Psoas muscle (tissue), 7 donors: ENCODE measurements at regions not wholly inside any gene's neighbourhood (a gene's known extent, or its start where the extent isn't known, plus 50 kb on each side); places are given as distances from the start of the nearest gene placed in this dataset.

ENCODE experiments used
- ATAC-seq, 4 donors: fragments of 200-7000 bp; cut with Tn5 transposase; one replicate each; pipeline ENCODE4 v1.9.1; 2020; ENCODE audit warnings: moderate library complexity in 3 of 4, mild to moderate bottlenecking in 2 of 4
- DNase-seq, 2 donors: peaks; one replicate each; pipeline ENCODE4 v3.0.0-alpha.2; 2020
- H3K27ac ChIP-seq: fragments of 200-600 bp; one replicate; pipeline ENCODE4 v1.8.0; 2022
- H3K27me3 ChIP-seq, 3 donors: fragments of 200-600 bp in 1 of 3; one replicate each; pipeline versions ENCODE4 v1.6.1 to v1.8.0; 2013 to 2022; ENCODE audit warnings: low read length in 2 of 3, mild to moderate bottlenecking in 2 of 3, moderate library complexity in 1 of 3; ENCODE audit not compliant: insufficient read depth in 3 of 3
- H3K36me3 ChIP-seq, 2 donors: fragments of 200-600 bp in 1 of 2; one replicate each; pipeline versions ENCODE4 v1.6.1 to v1.8.0; 2013 to 2022; ENCODE audit warnings: low read depth in 1 of 2, mild to moderate bottlenecking in 1 of 2, moderate library complexity in 1 of 2; ENCODE audit not compliant: insufficient read depth in 1 of 2
- H3K4me1 ChIP-seq: fragments of 200-600 bp; one replicate; pipeline ENCODE4 v1.8.0; 2022
- H3K4me3 ChIP-seq: fragments of 200-600 bp; one replicate; pipeline ENCODE4 v1.8.0; 2022; ENCODE audit warnings: mild to moderate bottlenecking
- H3K9me3 ChIP-seq: fragments of 200-600 bp; one replicate; pipeline ENCODE4 v1.8.0; 2022
- WGBS, 3 donors: extraction: QIAGEN DNeasy Blood & Tissue Kit; methylation state at CpG; one replicate each; pipeline versions ENCODE4 v1.1.6 to v1.1.7; 2013; 5-methylcytosine and 5-hydroxymethylcytosine counted together
- intact Hi-C, 2 donors: fragments of 100-400 bp; cut with DNase I; formaldehyde crosslinking; loops; one replicate each; pipeline versions ENCODE4 v1.11.0 to v1.14.2; 2022
- TF ChIP-seq, protein P1 (sequence below): fragments of 200-600 bp; IDR thresholded peaks from one replicate; pipeline ENCODE4 v1.8.0; 2022; ENCODE audit warnings: antibody characterized with exemption
- donor health status: healthy with polysubstance abuse.
- donor health status: DM: no; HTN: no; CAD: no; lungs with moderate emphysema.
- donor health status: Bipolar disorder and iron deficiency.
- donor health status: healthy.
- donor health status: DM: yes; HTN: yes; CAD: no.
- donor health status: DM: no; HTN: no; CAD: no.
- donor health status: DM: yes; HTN: yes; CAD: no.

DNA sequence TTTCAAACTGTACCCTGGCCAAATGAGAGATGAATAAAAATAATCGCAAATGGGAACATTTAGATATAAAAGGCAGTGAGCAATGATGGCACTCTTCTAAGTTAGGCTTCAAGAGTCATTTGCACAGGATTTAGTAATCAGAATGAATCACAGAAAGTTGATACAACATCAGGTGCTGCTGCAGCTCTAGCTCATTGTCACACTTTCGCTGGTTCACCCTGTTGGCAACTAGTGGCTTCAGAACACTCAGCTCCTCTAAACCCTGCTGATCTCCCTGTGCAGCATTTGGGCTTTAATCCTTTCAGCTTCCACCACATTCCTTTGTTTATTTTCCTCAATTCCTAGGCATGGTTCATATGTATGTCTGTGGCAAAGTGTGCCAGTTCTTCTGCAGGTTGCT, 2071.2 kb upstream of the CDH6 start:
- Histone ChIP-seq H3K27ac (no peak overlapping the region), H3K9me3 (no peaks in the 10 kb centered on the region), H3K4me3 (no peak overlapping the region), H3K36me3 (no peaks in the 10 kb centered on the region), H3K27me3 (no peaks in the 10 kb centered on the region), H3K4me1 (no peaks in the 10 kb centered on the region)
- DNase-seq = no peak
- WGBS, 3 donors = 47 to 60% (median 50%) methylated on average over 2 of the region's 2 CpGs
- TF ChIP-seq, protein P1, sequence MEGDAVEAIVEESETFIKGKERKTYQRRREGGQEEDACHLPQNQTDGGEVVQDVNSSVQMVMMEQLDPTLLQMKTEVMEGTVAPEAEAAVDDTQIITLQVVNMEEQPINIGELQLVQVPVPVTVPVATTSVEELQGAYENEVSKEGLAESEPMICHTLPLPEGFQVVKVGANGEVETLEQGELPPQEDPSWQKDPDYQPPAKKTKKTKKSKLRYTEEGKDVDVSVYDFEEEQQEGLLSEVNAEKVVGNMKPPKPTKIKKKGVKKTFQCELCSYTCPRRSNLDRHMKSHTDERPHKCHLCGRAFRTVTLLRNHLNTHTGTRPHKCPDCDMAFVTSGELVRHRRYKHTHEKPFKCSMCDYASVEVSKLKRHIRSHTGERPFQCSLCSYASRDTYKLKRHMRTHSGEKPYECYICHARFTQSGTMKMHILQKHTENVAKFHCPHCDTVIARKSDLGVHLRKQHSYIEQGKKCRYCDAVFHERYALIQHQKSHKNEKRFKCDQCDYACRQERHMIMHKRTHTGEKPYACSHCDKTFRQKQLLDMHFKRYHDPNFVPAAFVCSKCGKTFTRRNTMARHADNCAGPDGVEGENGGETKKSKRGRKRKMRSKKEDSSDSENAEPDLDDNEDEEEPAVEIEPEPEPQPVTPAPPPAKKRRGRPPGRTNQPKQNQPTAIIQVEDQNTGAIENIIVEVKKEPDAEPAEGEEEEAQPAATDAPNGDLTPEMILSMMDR = no peak
- intact Hi-C loops = no loop called here
- no peak for ATAC-seq

DNA sequence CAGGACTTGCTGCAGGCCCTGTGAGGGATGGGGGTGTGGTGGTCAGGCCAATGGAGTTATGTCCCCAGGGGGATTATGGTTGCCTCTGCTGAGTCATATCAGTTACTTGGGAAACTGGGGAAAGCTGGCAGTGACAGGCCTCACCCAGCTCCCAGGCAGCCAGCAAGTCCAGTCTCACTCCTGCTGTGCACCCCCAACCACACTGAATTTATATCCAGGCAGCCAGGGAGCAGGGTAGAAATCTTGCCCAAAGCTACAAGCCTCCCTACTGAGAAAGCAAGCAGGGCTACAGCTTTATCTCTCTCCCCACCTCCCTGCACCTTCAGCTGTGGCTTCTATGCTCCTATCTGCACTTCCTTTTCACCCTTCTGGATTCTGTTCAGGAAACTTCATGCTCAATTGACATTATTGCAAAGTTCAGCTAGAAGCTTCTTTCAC, 2076.0 kb upstream of the CDH9 start:
- H3K27me3 ChIP-seq = no peaks in the 10 kb centered on the region
- H3K4me1 ChIP-seq = no peaks in the 10 kb centered on the region
- H3K9me3 ChIP-seq = no peaks in the 10 kb centered on the region
- no peak for ATAC-seq
- no peak overlapping the region for H3K27ac ChIP-seq
- H3K4me3 ChIP-seq = no peak overlapping the region
- DNase-seq = no peak
- TF ChIP-seq, protein P1 = no peak
- intact Hi-C loops = no loop called here
- H3K36me3 ChIP-seq = no peaks in the 10 kb centered on the region

DNA sequence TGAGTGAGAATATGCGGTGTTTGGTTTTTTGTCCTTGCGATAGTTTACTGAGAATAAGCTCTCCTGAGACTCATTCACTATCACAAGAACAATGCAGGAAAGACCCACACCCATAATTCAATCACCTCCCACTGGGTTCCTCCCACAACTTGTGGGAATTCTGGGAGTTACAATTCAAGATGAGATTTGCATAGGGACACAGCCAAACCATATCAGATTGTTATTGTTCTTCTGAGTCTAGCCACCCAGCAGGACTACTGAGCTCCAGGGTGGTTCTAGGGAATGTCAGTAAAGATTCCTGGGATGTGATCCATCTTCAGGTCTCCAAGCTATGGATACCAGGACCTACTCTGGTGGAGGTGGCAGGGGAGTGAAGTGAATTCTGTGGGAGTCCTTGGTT, 2075.1 kb upstream of the CDH9 start:
- WGBS, 3 donors = 88 to 97% (median 92%) methylated on average over 2 of the region's 2 CpGs
- intact Hi-C loops = no loop called here
- no peaks in the 10 kb centered on the region for H3K27me3 ChIP-seq
- no peak for ATAC-seq
- no peaks in the 10 kb centered on the region for H3K4me1 ChIP-seq
- H3K9me3 ChIP-seq = no peaks in the 10 kb centered on the region
- no peak overlapping the region for H3K4me3 ChIP-seq
- H3K27ac ChIP-seq = no peak overlapping the region
- DNase-seq = no peak
- H3K36me3 ChIP-seq = no peaks in the 10 kb centered on the region
- TF ChIP-seq, protein P1 = no peak

DNA sequence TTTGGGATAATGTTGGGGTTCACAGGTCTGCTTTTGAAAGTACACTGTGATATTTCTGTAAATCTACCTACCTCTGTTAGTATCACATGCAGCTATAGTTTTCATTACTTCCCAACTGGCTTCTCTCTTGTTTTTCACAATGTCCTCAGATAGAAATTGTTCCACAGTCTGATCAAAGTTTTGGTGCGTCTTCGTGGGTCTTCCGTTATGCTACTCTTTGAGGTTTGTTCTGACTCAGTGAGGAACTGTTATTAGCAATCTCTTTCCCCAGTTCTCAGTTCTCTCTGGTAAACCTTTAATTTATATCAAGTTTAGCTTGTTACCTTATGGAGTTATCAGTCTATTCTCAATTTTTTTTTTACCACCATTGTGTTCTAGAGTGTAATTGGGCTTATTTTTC, 2061.2 kb upstream of the CDH9 start:
- TF ChIP-seq, protein P1 = no peak
- WGBS, 3 donors = 92 to 99% (median 96%) methylated on average over 3 of the region's 3 CpGs
- H3K4me1 ChIP-seq = no peaks in the 10 kb centered on the region
- no peak for ATAC-seq
- H3K27me3 ChIP-seq = no peaks in the 10 kb centered on the region
- no peaks in the 10 kb centered on the region for H3K36me3 ChIP-seq
- H3K27ac ChIP-seq = no peak overlapping the region
- intact Hi-C loops = no loop called here
- H3K9me3 ChIP-seq = no peaks in the 10 kb centered on the region
- no peak overlapping the region for H3K4me3 ChIP-seq
- DNase-seq = no peak

DNA sequence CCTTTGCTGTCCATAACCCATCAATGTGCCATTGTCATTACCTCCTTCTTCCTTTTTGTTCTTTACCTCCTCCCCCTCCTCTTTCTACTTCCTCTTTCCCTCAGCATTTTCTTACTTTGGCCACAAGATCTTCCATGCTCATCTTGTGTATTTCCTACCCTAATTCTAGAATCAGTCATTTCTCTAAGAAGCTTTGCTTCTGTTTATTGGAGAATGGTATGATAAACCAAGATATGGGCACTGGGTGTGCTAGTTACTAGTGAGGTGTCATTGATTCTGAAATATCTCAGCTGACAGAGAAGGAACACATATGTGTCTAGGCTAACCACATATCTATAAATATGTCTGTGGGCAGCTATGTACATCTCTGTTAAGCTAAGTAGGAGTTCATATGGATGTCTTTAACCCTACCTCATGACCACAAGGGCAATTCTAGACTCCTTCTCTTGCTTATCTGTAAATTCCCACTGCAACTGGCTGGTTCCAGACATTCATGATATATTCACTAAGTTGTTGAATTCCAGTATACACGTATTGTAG, 2051.3 kb upstream of the CDH9 start:
- no peaks in the 10 kb centered on the region for H3K36me3 ChIP-seq
- DNase-seq (no peak), ATAC-seq (no peak)
- 67 to 83% (median 72%) methylated on average over 1 of the region's 1 CpG for WGBS, 3 donors
- no peaks in the 10 kb centered on the region for H3K9me3 ChIP-seq
- no peaks in the 10 kb centered on the region for H3K27me3 ChIP-seq
- no peaks in the 10 kb centered on the region for H3K4me1 ChIP-seq
- intact Hi-C loops = no loop called here
- TF ChIP-seq, protein P1 = no peak
- no peak overlapping the region for H3K27ac ChIP-seq
- no peak overlapping the region for H3K4me3 ChIP-seq
